ENCODE measurements at regions not wholly inside any gene's neighbourhood (a gene's known extent, or its start where the extent isn't known, plus 50 kb on each side); places are given as distances from the start of the nearest gene placed in this dataset.

GRCh38 chr14:54213536-54213935 is 183.3 kb upstream of the CDKN3 start:
- no peak for TF ChIP-seq CTCF (IDR thresholded peaks at IDR 0.05 in 8 of 11, conservative IDR thresholded peaks at IDR 0.05 in 3 of 11)
- no peak for TF ChIP-seq POLR2AphosphoS5 (IDR thresholded peaks at IDR 0.05)
- no peak for TF ChIP-seq POLR2A (IDR thresholded peaks at IDR 0.05)

Measured in spleen (tissue), 7 donors.